Liver (tissue), 8 donors: ENCODE measurements at regions not wholly inside any gene's neighbourhood (a gene's known extent, or its start where the extent isn't known, plus 50 kb on each side); places are given as distances from the start of the nearest gene placed in this dataset.

Experiments used
- DNase-seq: peaks from one replicate; pipeline ENCODE4 v3.0.0-alpha.2; 2017; ENCODE audit warnings: low spot score
- H3K27ac ChIP-seq, 2 donors: one replicate each; pipeline ENCODE4 v1.7.0; 2013; ENCODE audit warnings: inconsistent platforms in 2 of 2, low read length in 2 of 2, control low read depth in 1 of 2, low read depth in 1 of 2, mild to moderate bottlenecking in 1 of 2
- H3K27me3 ChIP-seq, 4 donors: one replicate each; pipeline versions ENCODE4 v1.6.1 to v1.7.0; 2013; ENCODE audit warnings: low read length in 3 of 4, inconsistent platforms in 1 of 4, mild to moderate bottlenecking in 1 of 4, moderate library complexity in 1 of 4; ENCODE audit not compliant: control insufficient read depth in 4 of 4, insufficient read depth in 4 of 4
- H3K36me3 ChIP-seq, 4 donors: one replicate each; pipeline versions ENCODE4 v1.6.1 to v1.7.0; 2013; ENCODE audit warnings: low read length in 3 of 4, mild to moderate bottlenecking in 3 of 4, low read depth in 1 of 4, moderate library complexity in 1 of 4; ENCODE audit not compliant: control insufficient read depth in 4 of 4, insufficient read depth in 3 of 4
- H3K4me1 ChIP-seq, 4 donors: one replicate each; pipeline versions ENCODE4 v1.6.1 to v1.7.0; 2013; ENCODE audit warnings: low read length in 3 of 4, mild to moderate bottlenecking in 3 of 4, moderate library complexity in 1 of 4; ENCODE audit not compliant: control insufficient read depth in 4 of 4, insufficient read depth in 4 of 4
- H3K4me3 ChIP-seq, 3 donors: one replicate each; pipeline versions ENCODE4 v1.6.1 to v1.7.0; 2013; ENCODE audit warnings: low read length in 3 of 3, control low read depth in 1 of 3, low read depth in 1 of 3, mild to moderate bottlenecking in 1 of 3
- H3K9ac ChIP-seq, 2 donors: one replicate each; pipeline ENCODE4 v1.7.0; 2013; ENCODE audit warnings: low read length in 2 of 2, mild to moderate bottlenecking in 2 of 2, moderate library complexity in 2 of 2, control low read depth in 1 of 2, low read depth in 1 of 2
- H3K9me3 ChIP-seq, 4 donors: one replicate each; pipeline versions ENCODE4 v1.6.1 to v1.7.0; 2013; ENCODE audit warnings: low read length in 3 of 4; ENCODE audit not compliant: control insufficient read depth in 4 of 4
- EGR1 ChIP-seq, 2 donors: IDR thresholded peaks; 2 replicates each; pipeline ENCODE4 v1.6.1; 2016 to 2018; ENCODE audit warnings: antibody characterized with exemption in 2 of 2, low read depth in 2 of 2
- FOXA1 ChIP-seq: IDR thresholded peaks from 2 replicates; pipeline ENCODE4 v1.6.1; 2016; ENCODE audit warnings: antibody characterized with exemption
- FOXA2 ChIP-seq: IDR thresholded peaks from 2 replicates; pipeline ENCODE4 v1.6.1; 2016; ENCODE audit warnings: antibody characterized with exemption
- GABPA ChIP-seq, 2 donors: IDR thresholded peaks in 1 of 2; conservative IDR thresholded peaks in 1 of 2; 2 replicates each; pipeline ENCODE4 v1.6.1; 2016; ENCODE audit warnings: antibody characterized with exemption in 2 of 2, mild to moderate bottlenecking in 1 of 2, moderate library complexity in 1 of 2
- HNF4A ChIP-seq, 2 donors: conservative IDR thresholded peaks; 2 replicates each; pipeline ENCODE4 v1.6.1; 2016; ENCODE audit warnings: antibody characterized with exemption in 2 of 2, mild to moderate bottlenecking in 2 of 2
- HNF4G ChIP-seq: IDR thresholded peaks from 2 replicates; pipeline ENCODE4 v1.6.1; 2016; ENCODE audit warnings: antibody characterized with exemption
- JUND ChIP-seq, 2 donors: IDR thresholded peaks; 2 replicates each; pipeline ENCODE4 v1.6.1; 2016; ENCODE audit warnings: antibody characterized with exemption in 2 of 2
- MAX ChIP-seq: IDR thresholded peaks from 2 replicates; pipeline ENCODE4 v1.6.1; 2016; ENCODE audit warnings: antibody characterized with exemption
- NR2F2 ChIP-seq: IDR thresholded peaks from 2 replicates; pipeline ENCODE4 v1.6.1; 2016; ENCODE audit warnings: antibody characterized with exemption
- RAD21 ChIP-seq, 2 donors: IDR thresholded peaks; 2 replicates each; pipeline ENCODE4 v1.6.1; 2016; ENCODE audit warnings: antibody characterized with exemption in 2 of 2, mild to moderate bottlenecking in 2 of 2
- REST ChIP-seq: IDR thresholded peaks from 2 replicates; pipeline ENCODE4 v1.6.1; 2016; ENCODE audit warnings: antibody characterized with exemption, mild to moderate bottlenecking
- SP1 ChIP-seq: IDR thresholded peaks from 2 replicates; pipeline ENCODE4 v1.6.1; 2018; ENCODE audit warnings: antibody characterized with exemption, mild to moderate bottlenecking
- TAF1 ChIP-seq: conservative IDR thresholded peaks from 2 replicates; pipeline ENCODE4 v1.6.1; 2016; ENCODE audit warnings: antibody characterized with exemption, mild to moderate bottlenecking
- YY1 ChIP-seq: IDR thresholded peaks from 2 replicates; pipeline ENCODE4 v1.6.1; 2016; ENCODE audit warnings: antibody characterized with exemption, mild to moderate bottlenecking
- ZBTB33 ChIP-seq: IDR thresholded peaks from 2 replicates; pipeline ENCODE4 v1.6.1; 2016; ENCODE audit warnings: antibody characterized with exemption
- WGBS: extraction: QIAGEN DNeasy Blood & Tissue Kit; methylation state at CpG from one replicate; pipeline ENCODE4 v1.1.7; 2013; 5-methylcytosine and 5-hydroxymethylcytosine counted together
- TF ChIP-seq, protein P1 (sequence below): IDR thresholded peaks from 2 replicates; pipeline ENCODE4 v1.6.1; 2016; ENCODE audit warnings: antibody characterized with exemption
- TF ChIP-seq, protein P2 (sequence below): fragments of 150-350 bp; IDR thresholded peaks from 2 replicates; pipeline ENCODE4 v1.5.1; 2017; ENCODE audit warnings: improper control_type of control experiment, low read depth, low read length; ENCODE audit not compliant: missing input control
- donor health status: healthy.
- donor health status: healthy.
- donor health status: healthy.
- donor health status: healthy.
- donor health status: healthy.

- Histone ChIP-seq H3K27me3 (peaks cover 0 to 2% (median 0%) of the 10 kb centered on the region in 4 donors), H3K9ac (no peak overlapping the region), H3K36me3 (no peaks in the 10 kb centered on the region), H3K9me3 (peaks cover 0 to 4% (median 0%) of the 10 kb centered on the region in 4 donors), H3K4me3 (no peak overlapping the region), H3K4me1 (no peaks in the 10 kb centered on the region), H3K27ac (no peak overlapping the region)
- 48% methylated on average over 2 of the region's 2 CpGs for WGBS
- no peak for TF ChIP-seq JUND (IDR thresholded peaks at IDR 0.05)
- TF ChIP-seq RAD21 (IDR thresholded peaks at IDR 0.05), result no peak
- TF ChIP-seq GABPA (IDR thresholded peaks at IDR 0.05 in 1 of 2, conservative IDR thresholded peaks at IDR 0.05 in 1 of 2), result no peak
- no peak for TF ChIP-seq TAF1
- TF ChIP-seq EGR1 (IDR thresholded peaks at IDR 0.05; ENCODE audit: low read depth in 2 of 2), result no peak
- DNase-seq, result no peak
These were observed 355.8 kb upstream of the ARRDC4 start for GRCh38 chr15:97604677-97605076.

GRCh38 chr15:97615114-97615513, 345.4 kb upstream of the ARRDC4 start:
- no peak overlapping the region for H3K9ac ChIP-seq
- 80% methylated on average over 1 of the region's 1 CpG for WGBS
- DNase-seq, result no peak
- TF ChIP-seq REST (no peak), FOXA2 (no peak), HNF4A (conservative IDR thresholded peaks at IDR 0.05) (no peak), SP1 (no peak), FOXA1 (no peak), RAD21 (IDR thresholded peaks at IDR 0.05) (no peak), NR2F2 (no peak), HNF4G (no peak), MAX (no peak), GABPA (IDR thresholded peaks at IDR 0.05 in 1 of 2, conservative IDR thresholded peaks at IDR 0.05 in 1 of 2) (no peak), EGR1 (IDR thresholded peaks at IDR 0.05; ENCODE audit: low read depth in 2 of 2) (no peak), ZBTB33 (no peak), TAF1 (no peak), YY1 (no peak)
- TF ChIP-seq, protein P1, sequence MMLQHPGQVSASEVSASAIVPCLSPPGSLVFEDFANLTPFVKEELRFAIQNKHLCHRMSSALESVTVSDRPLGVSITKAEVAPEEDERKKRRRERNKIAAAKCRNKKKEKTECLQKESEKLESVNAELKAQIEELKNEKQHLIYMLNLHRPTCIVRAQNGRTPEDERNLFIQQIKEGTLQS, result no peak
- TF ChIP-seq, protein P2, sequence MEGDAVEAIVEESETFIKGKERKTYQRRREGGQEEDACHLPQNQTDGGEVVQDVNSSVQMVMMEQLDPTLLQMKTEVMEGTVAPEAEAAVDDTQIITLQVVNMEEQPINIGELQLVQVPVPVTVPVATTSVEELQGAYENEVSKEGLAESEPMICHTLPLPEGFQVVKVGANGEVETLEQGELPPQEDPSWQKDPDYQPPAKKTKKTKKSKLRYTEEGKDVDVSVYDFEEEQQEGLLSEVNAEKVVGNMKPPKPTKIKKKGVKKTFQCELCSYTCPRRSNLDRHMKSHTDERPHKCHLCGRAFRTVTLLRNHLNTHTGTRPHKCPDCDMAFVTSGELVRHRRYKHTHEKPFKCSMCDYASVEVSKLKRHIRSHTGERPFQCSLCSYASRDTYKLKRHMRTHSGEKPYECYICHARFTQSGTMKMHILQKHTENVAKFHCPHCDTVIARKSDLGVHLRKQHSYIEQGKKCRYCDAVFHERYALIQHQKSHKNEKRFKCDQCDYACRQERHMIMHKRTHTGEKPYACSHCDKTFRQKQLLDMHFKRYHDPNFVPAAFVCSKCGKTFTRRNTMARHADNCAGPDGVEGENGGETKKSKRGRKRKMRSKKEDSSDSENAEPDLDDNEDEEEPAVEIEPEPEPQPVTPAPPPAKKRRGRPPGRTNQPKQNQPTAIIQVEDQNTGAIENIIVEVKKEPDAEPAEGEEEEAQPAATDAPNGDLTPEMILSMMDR, result no peak
- H3K27me3 ChIP-seq, result no peaks in the 10 kb centered on the region
- no peaks in the 10 kb centered on the region for H3K36me3 ChIP-seq
- H3K4me1 ChIP-seq, result no peaks in the 10 kb centered on the region
- no peak overlapping the region for H3K27ac ChIP-seq
- no peaks in the 10 kb centered on the region for H3K9me3 ChIP-seq
- no peak overlapping the region for H3K4me3 ChIP-seq
